Stomach (tissue), 8 donors: ENCODE measurements at regions not wholly inside any gene's neighbourhood (a gene's known extent, or its start where the extent isn't known, plus 50 kb on each side); places are given as distances from the start of the nearest gene placed in this dataset.

Experiments
- DNase-seq, 2 donors: peaks; one replicate each; pipeline versions ENCODE4 v3.0.0 to v3.0.0-alpha.2; 2013 to 2019
- H3K27ac ChIP-seq, 5 donors: fragments of 200-600 bp in 4 of 5; sonication (generic) in 4 of 5; one replicate each; pipeline ENCODE4 v1.5.1; 2013 to 2019; ENCODE audit warnings: mild to moderate bottlenecking in 1 of 5, moderate library complexity in 1 of 5
- H3K27me3 ChIP-seq, 3 donors: fragments of 200-600 bp; sonication (generic); one replicate each; pipeline ENCODE4 v1.5.1; 2017 to 2019; ENCODE audit warnings: mixed run types in 1 of 3
- H3K36me3 ChIP-seq, 4 donors: fragments of 200-600 bp; sonication (generic); 1 replicate in 3 of 4; 2 replicates in 1 of 4; pipeline ENCODE4 v1.5.1; 2016 to 2019
- H3K4me1 ChIP-seq, 4 donors: fragments of 200-600 bp; sonication (generic); one replicate each; pipeline ENCODE4 v1.5.1; 2016 to 2019
- H3K4me3 ChIP-seq, 4 donors: fragments of 200-600 bp; sonication (generic) in 3 of 4; one replicate each; pipeline ENCODE4 v1.5.1; 2016 to 2019; ENCODE audit warnings: mild to moderate bottlenecking in 1 of 4
- H3K9me3 ChIP-seq, 4 donors: fragments of 200-600 bp; sonication (generic); one replicate each; pipeline ENCODE4 v1.5.1; 2016 to 2019
- EP300 ChIP-seq: sonication (generic); formaldehyde crosslinking; IDR thresholded peaks from one replicate; pipeline ENCODE4 v1.6.1; 2017; ENCODE audit warnings: antibody characterized with exemption
- POLR2A ChIP-seq, 4 donors: fragments of 450-650 bp; IDR thresholded peaks; one replicate each; pipeline ENCODE4 v1.6.1; 2016; ENCODE audit warnings: antibody characterized with exemption in 4 of 4, control low read depth in 2 of 4, mild to moderate bottlenecking in 1 of 4, moderate library complexity in 1 of 4
- POLR2AphosphoS5 ChIP-seq, 3 donors: sonication (generic); formaldehyde crosslinking; IDR thresholded peaks; one replicate each; pipeline ENCODE4 v1.6.1; 2016; ENCODE audit warnings: antibody characterized with exemption in 3 of 3
- WGBS, 5 donors: extraction: QIAGEN DNeasy Blood & Tissue Kit in 3 of 5; methylation state at CpG; one replicate each; pipeline versions ENCODE4 v1.1.5 to v1.1.7; 2013 to 2018; 5-methylcytosine and 5-hydroxymethylcytosine counted together
- intact Hi-C: fragments of 100-400 bp; cut with DNase I; formaldehyde crosslinking; loops from one replicate; pipeline ENCODE4 v1.15.1; 2023; ENCODE audit warnings: low total_unique reads
- TF ChIP-seq, protein P1 (sequence below), 7 experiments: fragments of 450-650 bp in 4 of 7; fragments of 200-600 bp in 3 of 7; sonication (generic) in 3 of 7; IDR thresholded peaks; one replicate each; pipeline ENCODE4 v1.5.1; 2016 to 2019; ENCODE audit warnings: antibody characterized with exemption in 7 of 7, control low read depth in 2 of 7, mild to moderate bottlenecking in 1 of 7
- donor health status: healthy with polysubstance abuse.
- donor health status: Bipolar disorder and iron deficiency.
- donor health status: healthy.

DNA sequence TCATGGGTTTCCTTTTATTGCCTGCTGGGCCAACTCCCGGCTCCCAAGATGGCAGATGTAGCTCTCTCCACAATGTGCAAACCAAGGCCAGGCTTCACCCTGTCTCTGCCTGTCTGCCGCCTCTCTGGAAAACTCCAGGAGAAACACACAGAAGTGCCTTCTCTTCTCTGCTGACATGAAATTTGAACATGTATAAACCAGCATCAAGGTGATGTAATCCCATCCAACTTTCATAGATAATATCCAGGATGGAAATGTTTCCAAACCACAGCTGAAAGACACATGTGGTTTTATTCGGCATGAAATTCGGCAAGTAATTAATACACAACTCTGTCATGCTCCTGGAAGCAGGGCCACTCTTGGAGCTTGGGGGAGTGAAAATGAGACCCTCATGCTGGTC is 297.2 kb downstream of the C7orf25 start:
- TF ChIP-seq POLR2A (IDR thresholded peaks at IDR 0.05): no peak
- TF ChIP-seq EP300: no peak
- no peak for TF ChIP-seq POLR2AphosphoS5 (IDR thresholded peaks at IDR 0.05)
- TF ChIP-seq, protein P1, sequence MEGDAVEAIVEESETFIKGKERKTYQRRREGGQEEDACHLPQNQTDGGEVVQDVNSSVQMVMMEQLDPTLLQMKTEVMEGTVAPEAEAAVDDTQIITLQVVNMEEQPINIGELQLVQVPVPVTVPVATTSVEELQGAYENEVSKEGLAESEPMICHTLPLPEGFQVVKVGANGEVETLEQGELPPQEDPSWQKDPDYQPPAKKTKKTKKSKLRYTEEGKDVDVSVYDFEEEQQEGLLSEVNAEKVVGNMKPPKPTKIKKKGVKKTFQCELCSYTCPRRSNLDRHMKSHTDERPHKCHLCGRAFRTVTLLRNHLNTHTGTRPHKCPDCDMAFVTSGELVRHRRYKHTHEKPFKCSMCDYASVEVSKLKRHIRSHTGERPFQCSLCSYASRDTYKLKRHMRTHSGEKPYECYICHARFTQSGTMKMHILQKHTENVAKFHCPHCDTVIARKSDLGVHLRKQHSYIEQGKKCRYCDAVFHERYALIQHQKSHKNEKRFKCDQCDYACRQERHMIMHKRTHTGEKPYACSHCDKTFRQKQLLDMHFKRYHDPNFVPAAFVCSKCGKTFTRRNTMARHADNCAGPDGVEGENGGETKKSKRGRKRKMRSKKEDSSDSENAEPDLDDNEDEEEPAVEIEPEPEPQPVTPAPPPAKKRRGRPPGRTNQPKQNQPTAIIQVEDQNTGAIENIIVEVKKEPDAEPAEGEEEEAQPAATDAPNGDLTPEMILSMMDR (IDR thresholded peaks at IDR 0.05): no peak
- Histone ChIP-seq H3K27ac (no peak overlapping the region), H3K4me1 (peaks cover 0 to 24% (median 8%) of the 10 kb centered on the region in 4 donors), H3K4me3 (no peak overlapping the region), H3K9me3 (no peaks in the 10 kb centered on the region), H3K36me3 (no peaks in the 10 kb centered on the region), H3K27me3 (no peaks in the 10 kb centered on the region)
- no peak for DNase-seq
- 92 to 99% (median 95%) methylated on average over 4 of the region's 4 CpGs for WGBS, 5 donors
- intact Hi-C loops: no loop called here

DNA sequence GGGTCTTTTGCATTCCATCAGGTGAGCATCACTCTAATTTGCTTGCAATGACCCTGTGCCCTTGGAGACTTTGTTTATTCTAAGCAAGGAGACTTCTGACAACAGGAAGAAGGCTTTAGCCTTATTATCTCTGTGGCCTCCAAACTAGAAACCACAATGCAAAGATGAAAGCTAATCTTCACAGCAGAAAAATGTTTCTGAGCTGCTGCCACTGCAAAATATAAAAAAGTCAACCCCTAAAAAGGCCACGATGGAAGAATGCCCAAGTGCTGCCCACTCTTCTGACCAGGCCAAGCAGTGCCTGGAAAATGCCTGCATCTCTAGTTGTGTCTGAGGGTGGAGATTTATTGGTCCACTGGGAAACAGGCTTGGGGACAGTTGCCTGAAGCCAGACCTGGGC is 299.9 kb downstream of the C7orf25 start:
- Histone ChIP-seq H3K27me3 (no peaks in the 10 kb centered on the region), H3K4me1 (peaks cover 0 to 12% (median 5%) of the 10 kb centered on the region in 4 donors), H3K4me3 (no peak overlapping the region), H3K36me3 (no peaks in the 10 kb centered on the region), H3K9me3 (no peaks in the 10 kb centered on the region), H3K27ac (no peak overlapping the region)
- 36 to 56% (median 50%) methylated on average over 1 of the region's 1 CpG for WGBS, 5 donors
- intact Hi-C loops: no loop called here
- DNase-seq: no peak
- TF ChIP-seq POLR2A (IDR thresholded peaks at IDR 0.05) (no peak), EP300 (no peak), POLR2AphosphoS5 (IDR thresholded peaks at IDR 0.05) (no peak)
- TF ChIP-seq, protein P1 (IDR thresholded peaks at IDR 0.05): no peak

DNA sequence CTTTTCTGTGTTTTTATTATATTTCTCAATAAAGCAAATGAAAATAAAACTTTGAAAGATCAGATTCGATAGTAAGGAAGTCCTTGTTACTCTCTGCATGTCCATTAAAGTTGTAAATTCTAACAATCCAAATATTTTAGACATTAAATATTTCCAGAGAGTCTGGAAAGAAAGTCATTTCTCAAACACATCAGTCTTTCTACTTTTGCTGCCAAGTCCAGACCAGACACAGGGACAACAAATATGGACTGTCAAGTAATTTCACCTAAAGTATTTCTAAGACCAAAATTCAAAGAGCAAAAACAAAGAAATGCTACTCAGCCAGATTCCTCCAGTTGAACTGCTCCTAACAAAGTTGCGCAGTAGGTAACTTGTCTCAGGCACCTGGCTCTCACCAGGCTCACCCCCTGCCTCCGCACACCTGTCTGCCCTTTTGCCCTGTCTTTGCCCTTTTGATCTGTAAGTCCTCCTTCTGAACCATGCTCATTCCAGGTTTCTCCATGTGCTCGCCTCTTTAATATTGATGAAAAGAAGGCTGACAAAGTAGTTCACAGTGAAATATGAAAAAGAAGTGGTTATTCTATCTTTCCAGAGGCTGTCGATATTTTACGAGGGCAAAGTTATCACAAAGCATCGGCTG is 300.5 kb downstream of the C7orf25 start:
- Histone ChIP-seq H3K27ac (no peak overlapping the region), H3K4me1 (peaks cover 0 to 15% (median 6%) of the 10 kb centered on the region in 4 donors), H3K4me3 (no peak overlapping the region), H3K27me3 (no peaks in the 10 kb centered on the region), H3K9me3 (no peaks in the 10 kb centered on the region), H3K36me3 (no peaks in the 10 kb centered on the region)
- no peak for DNase-seq
- TF ChIP-seq, protein P1 (IDR thresholded peaks at IDR 0.05): no peak
- no peak for TF ChIP-seq EP300
- no peak for TF ChIP-seq POLR2A (IDR thresholded peaks at IDR 0.05)
- TF ChIP-seq POLR2AphosphoS5 (IDR thresholded peaks at IDR 0.05): no peak
- intact Hi-C loops: no loop called here
- 72 to 85% (median 83%) methylated on average over 7 of the region's 7 CpGs for WGBS, 5 donors

DNA sequence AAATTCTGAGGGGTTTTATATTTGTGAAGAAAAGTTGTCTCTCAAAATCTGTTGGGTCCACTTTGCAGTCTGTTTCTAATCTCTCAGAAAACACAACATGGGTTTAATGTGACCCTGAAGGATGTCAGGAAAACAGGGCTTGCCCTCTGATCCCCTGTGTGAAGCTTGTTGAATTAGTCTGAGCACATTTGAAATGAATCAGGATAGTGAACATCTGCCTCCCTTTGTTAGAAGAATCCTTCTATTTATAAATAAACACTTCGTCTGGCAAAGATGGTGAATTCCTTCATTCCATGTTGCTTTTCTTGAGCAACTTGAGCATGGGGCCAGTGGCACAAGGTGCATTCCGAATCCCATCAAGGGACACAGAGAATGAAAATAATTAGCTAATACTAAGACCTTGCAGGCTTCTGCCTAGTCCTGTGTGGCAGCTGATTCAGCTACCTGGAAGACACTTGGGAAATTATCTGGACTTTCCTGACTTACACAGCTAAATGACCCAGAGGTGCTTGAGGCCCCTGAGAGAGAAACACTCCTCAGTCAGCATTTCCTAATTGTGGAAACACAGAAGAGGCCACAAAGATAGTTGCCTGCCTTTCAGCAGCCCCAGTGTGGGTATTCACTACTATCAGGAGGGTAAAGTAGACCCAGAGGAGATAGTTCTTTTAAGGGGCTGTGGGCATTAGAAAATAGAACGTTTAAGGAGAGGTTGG is 305.5 kb downstream of the C7orf25 start:
- no peaks in the 10 kb centered on the region for H3K36me3 ChIP-seq
- peaks cover 0 to 17% (median 10%) of the 10 kb centered on the region in 4 donors for H3K4me1 ChIP-seq
- no peak overlapping the region for H3K27ac ChIP-seq
- no peak overlapping the region for H3K4me3 ChIP-seq
- intact Hi-C loops: no loop called here
- H3K27me3 ChIP-seq: no peaks in the 10 kb centered on the region
- 54 to 69% (median 62%) methylated on average over 3 of the region's 3 CpGs for WGBS, 5 donors
- TF ChIP-seq POLR2AphosphoS5 (IDR thresholded peaks at IDR 0.05): peak in 1 of 3 donors; percentile 8
- TF ChIP-seq, protein P1 (IDR thresholded peaks at IDR 0.05): no peak
- no peak for DNase-seq
- no peaks in the 10 kb centered on the region for H3K9me3 ChIP-seq
